ENCODE measurements at regions not wholly inside any gene's neighbourhood (a gene's known extent, or its start where the extent isn't known, plus 50 kb on each side); places are given as distances from the start of the nearest gene placed in this dataset.

DNA sequence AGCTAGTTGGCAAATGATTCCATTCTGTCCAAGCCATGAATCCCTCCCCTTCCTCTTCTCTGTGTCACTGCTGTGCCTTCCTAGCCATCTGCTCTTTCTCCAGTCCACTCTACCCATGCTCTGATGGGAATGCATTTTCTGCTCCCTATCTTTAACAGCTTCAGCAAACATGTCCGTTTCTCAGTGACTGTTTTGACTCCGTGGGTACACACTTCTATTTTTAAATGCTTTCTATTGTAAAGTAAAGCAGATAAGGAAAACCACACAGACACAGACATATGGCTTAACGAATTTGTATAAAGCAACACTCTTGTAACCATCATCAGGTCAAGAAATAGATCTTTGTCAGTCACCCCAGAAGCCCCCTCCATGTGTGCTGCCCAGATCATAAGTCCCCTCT, 72.4 kb upstream of the KLHL13 start:
- TF ChIP-seq, protein P1, sequence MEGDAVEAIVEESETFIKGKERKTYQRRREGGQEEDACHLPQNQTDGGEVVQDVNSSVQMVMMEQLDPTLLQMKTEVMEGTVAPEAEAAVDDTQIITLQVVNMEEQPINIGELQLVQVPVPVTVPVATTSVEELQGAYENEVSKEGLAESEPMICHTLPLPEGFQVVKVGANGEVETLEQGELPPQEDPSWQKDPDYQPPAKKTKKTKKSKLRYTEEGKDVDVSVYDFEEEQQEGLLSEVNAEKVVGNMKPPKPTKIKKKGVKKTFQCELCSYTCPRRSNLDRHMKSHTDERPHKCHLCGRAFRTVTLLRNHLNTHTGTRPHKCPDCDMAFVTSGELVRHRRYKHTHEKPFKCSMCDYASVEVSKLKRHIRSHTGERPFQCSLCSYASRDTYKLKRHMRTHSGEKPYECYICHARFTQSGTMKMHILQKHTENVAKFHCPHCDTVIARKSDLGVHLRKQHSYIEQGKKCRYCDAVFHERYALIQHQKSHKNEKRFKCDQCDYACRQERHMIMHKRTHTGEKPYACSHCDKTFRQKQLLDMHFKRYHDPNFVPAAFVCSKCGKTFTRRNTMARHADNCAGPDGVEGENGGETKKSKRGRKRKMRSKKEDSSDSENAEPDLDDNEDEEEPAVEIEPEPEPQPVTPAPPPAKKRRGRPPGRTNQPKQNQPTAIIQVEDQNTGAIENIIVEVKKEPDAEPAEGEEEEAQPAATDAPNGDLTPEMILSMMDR (IDR thresholded peaks at IDR 0.05), result no peak
- TF ChIP-seq POLR2A (IDR thresholded peaks at IDR 0.05) (no peak), EP300 (IDR thresholded peaks at IDR 0.05) (no peak), POLR2AphosphoS5 (IDR thresholded peaks at IDR 0.05) (no peak)
